ENCODE measurements at regions not wholly inside any gene's neighbourhood (a gene's known extent, or its start where the extent isn't known, plus 50 kb on each side); places are given as distances from the start of the nearest gene placed in this dataset.
"Not testable (repeated sequence)": the region's sequence is repeated elsewhere in the genome, so short reads cannot be mapped to it uniquely, and the experiment has no call there.

DNA sequence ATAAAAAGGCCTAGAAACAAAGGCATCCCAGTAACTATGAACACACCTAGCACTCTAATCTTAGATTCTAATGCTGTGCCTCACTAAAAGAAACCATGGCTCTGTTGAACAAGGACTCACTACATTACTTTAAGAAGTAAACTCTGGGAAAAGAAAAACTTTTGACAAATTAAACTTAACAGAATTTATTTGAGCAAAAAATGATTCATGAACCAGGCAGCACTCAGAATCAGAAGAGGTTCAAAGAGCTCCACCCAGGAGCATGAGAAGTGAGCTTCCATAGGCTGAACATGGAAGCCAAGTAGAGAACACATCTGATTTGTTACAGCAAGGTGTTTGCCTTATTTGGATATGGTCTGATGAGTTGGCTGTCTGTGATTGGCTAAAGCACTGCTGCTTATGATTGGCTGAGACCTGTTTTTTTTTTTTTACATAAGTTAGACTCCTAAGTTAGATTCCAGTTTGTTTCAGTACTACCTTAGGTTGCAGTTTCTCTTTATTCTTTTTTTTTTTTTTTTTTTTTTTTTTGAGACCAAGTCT lies 343.6 kb upstream of the SASH1 start:
- no peak for DNase-seq

DNA sequence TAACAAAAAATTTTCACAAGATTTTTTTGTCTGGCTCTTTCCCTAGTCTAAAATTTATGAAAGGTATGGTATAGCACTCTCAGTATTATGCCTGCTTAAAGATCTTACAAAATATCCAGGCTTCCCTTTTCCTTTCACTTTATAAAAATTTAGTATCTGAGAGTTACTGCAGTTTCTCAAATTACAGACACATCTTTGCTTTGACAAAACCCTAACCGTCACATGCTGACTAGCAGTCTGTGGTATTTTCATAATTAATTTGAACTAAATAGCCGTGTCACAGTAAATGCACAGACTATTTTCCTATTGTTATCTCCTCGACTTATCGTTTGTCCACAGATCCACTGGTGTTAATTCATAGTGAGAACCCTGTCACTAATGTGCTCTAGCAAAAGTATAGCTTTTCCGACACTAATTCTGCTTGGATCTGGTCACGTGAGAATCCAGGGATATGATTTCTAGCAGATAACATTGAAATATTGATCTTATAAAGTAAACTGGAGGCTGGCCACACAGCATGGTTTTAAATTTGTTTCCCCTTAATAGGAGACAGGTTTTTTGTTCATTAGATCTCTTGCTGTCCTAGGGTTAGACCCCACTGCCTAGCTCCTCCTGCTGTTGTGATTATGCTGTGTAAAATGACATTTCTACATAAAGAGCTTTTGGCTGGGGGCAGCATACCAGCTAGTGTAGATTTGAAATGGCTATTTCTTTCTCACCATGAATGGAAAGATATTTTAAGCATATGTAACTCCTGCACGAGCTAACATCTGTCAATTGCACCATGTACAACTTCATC lies 340.6 kb upstream of the SASH1 start:
- no peak for DNase-seq

DNA sequence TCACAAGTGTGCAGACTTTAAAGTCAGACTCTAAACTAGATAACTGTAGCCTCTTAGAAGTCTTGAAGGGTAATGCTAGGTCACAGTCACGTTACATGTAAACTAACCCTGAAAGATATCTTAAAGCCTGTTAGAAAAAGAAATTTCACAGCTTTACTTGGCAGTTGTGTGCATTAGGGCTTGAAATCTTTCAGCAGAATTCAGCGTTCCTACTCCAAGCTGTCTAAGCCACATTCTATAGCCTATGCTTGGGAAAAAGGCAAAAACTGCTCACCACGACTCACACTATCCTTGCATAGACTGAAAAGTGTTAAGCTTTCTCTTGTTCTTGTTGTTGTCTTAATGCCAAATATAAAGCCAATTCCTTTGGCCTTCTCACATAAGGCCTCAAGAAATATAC lies 338.0 kb upstream of the SASH1 start:
- no peak for DNase-seq

DNA sequence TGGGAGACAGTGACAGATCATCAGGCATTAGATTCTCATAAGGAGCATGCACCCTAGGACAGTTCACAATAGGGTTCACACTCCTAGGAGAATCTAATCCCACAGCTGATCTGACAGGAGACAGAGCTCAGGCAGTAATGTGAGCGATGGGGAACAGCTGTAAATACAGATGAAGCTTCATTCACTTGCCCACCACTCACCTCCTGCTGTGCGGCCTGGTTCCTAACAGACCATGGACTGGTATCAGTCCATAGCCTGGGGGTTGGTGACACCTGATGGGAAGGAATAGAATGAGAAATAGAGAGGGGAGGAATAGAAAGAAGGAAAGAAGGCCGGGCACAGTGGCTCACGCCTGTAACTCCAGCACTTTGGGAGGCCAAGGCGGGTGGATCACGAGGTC lies 336.8 kb upstream of the SASH1 start:
- no peak for DNase-seq

DNA sequence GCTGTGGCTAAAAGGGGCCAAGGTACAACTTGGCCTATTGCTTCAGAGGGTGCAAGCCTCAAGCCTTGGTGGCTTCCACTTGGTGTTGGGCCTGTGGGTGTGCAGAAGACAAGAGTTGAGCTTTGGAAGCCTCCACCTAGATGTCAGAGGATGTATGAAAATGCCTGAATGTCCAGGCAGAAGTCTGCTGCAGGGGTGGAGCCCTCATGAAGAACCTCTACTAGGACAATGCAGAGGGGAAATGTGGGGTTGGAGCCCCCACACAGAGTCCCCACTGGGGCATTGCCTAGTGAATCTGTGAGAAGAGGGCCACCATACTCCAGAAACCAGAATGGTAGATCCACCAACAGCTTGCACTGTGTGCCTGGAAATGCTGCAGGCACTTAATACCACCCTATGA lies 332.1 kb upstream of the SASH1 start:
- DNase-seq, result not testable (repeated sequence)

DNA sequence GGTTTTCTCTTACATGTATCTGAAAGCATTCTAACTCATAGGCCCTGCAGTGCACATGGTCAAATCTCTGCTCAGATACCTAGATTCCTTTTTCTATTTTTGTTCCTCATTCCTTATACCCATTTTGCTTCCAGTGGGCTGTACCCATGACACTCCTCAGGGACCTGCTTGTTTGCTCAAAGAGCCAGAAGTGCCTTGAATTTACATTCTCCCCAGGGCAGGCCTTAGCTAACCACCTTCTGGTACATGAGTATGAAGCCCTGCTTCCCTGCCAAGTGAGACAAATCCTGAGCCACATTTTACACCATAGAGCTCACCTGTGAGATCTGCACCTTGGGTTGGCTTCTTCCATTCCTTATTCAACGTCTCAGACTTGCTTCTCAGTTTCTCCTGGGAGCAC lies 326.6 kb upstream of the SASH1 start:
- no peak for DNase-seq

DNA sequence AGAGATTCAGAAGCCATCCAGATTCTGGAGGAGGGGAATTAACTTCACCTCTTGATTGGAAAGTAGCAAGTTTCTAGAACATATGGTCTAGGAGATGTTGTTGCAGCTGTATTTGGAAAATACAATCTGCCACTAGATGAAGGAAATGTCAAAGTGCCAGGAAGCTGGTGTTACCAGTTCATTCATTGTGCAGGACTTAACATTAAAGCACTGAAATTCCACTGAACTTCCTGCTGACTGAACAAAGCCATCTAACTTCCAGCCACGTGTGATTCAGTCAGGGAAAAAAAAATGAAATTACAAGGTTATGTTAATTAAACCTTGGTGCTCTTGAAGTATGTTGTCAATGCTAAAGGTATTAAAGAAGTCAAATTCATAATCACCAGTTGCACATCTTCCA lies 321.5 kb upstream of the SASH1 start:
- DNase-seq, result no peak

DNA sequence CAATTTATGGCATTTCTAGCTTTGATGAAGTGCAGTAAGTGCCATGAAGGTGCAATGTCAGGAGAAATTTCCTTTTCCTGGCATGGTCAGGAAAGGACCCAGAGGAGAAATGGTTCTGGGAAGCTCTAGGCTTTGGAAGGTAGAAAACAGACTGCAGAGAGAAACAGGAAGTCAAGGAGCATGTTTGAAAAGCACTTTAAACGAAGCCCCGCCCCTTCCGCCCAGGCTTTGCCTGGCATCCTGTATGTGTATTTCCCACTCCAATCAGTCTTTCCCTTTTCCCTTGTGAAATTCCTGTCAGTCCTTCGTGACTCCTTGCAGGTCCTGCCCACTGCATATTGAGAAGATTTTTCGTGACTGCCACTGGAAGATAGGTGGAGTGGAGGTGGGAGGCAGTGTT lies 320.9 kb upstream of the SASH1 start:
- DNase-seq, result peak; percentile 7

DNA sequence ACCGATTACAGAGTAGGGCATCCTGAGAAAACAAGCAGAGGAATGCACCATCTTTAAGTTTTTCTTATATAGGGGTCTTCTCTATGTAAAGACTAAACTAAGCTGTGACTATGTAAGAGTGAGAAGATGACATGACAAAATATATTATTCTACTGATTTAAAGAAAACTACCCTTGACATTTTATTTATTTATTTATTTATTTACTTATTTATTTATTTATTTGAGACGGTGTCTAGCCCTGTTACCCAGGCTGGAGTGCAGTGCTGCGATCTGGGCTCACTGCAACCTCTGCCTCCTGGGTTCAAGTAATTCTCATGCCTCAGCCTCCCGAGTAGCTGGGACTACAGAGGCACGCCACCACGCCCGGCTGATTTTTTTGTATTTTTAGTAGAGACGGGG lies 320.4 kb upstream of the SASH1 start:
- not testable (repeated sequence) for DNase-seq

DNA sequence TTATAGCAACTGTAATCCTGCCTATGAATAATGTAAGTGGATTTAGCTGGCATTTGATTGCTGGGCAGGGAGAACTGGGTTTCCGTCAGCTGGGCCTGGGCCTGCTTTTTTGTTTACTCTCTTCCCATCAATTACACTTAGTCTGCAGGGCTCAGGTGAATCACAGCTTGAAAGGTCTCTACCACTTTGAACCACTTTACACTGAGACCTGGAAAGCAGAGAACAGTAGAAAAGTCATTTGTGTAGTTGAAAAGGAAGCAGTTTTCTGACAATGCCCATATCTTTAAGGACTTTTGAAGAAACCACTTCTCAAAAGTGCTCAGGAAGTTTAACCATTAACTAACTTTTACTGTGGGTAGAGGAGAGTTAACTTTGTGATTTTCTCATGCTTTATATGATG lies 315.4 kb upstream of the SASH1 start:
- peak; percentile 48 for DNase-seq

DNA sequence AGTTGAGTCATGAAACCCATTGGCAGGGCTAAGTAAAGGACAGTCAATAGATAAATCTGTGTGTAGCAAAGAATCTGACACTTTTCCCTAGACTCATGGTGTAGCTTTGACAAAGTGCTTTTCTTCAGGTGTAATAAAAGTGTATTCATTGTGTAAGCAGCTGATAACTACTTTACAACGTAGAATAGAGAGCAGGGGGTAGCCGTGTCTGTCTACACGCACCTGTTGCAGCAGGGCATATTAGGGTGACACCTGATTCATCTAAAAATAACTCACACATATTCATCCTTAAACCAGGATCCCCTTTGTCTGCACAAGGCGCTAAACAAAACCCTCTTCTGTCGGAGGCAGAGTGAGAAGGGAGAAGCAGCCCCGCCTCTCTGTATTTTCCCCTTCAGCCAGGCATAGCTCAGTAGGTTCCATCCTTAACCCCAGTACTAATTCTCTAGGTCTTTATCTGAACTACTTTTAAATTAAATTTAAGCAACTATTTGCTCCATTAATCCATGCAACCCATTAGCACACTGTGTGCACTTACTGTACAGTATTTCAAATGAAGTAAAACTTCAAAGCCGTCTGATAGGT lies 306.7 kb upstream of the SASH1 start:
- DNase-seq, result no peak

DNA sequence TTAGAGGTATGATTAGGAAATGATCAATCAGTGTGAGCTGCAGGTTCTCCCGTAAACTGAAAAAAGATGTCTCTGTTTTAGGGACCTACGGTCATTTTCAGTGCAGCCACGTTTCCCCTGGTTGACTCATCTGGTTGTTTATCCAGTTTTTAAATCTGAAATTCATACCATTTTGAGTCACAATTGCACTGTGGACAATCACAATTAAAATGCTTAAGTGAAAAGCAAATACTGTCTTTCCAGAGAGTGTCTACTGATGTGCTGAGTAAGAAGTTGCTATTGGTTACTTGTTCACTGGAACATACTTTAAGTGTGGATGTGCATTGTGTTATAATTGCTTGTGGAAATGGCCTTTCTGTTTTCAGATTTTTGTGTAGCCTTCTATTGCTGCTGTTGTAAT lies 305.1 kb upstream of the SASH1 start:
- DNase-seq, result peak; percentile 1

DNA sequence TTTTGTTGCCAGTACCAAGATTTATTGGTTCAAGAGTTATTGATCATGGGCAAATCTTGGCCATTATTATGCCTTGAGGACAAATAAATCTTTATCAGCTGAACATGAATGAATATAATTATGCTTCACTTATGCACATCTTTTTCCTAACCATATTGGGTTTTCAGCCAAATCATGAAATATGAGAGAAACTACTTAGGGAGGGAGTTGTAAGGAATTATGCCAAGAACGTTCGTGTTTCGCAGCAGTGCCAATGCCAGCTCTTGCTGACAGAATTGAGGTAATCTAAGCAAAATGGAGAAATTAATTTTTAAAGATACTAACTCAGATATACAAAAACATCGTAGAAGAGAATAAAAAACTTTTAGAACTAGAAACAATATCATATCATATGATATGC lies 301.1 kb upstream of the SASH1 start:
- no peak for DNase-seq

DNA sequence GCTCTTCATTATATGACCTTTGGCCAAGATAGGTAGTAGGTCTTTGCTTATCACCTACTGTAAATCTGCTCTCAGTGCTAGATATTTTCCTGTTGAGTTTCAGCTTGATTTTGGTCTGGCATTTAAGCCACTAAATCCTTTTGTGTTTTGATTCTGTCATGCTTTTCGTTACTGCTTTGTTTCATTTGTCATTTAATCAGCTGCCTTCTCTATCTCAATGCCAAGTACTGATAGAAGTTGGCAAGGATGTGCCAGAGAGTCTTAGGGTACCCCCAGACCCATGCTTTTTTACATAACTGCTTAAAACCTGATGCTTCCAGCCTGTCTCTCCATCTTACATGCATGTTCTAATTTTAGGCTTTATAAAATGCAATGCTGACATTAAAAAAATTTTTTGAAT lies 300.1 kb upstream of the SASH1 start:
- DNase-seq, result no peak

DNA sequence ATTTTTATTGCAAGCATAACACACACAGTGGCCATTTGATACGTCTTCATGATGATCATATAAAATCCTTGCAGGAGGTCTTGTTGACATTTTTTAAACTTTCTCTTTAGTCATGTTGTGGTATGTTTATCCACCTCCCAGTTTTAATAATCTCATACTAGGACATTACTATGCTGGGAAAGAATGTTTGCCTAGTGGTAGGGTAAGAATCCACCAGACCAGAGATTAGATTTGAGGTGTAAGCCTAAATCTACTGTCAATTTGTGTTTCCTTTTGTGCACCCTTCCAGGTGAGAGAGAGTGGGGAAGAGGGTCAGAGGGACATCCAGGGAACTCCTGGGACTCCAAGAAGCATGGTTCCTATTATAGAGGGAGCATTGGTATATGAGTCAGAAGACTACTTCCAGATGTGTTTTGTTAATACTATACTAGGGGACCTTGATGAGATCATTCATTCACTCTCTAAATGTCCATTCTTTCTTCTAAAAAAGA lies 298.3 kb upstream of the SASH1 start:
- no peak for DNase-seq

DNA sequence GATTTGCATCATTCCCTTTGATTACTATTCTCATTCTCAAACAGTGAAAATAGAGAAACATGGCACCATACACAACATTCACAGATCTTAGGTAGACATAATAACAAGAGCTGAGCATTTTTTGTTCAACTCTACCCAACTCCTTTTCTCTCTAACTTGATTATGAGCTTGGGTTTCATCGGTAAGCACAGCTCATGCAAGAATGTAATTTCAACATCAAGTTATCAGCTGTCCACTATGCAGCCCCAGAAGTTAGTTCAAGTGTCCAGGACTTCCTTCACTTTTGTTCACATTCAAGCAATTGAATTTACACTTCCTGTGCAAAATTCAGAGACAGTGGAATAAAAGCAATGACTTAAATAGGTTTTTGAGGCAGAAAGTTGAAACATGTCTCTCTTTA lies 297.7 kb upstream of the SASH1 start:
- DNase-seq, result no peak

DNA sequence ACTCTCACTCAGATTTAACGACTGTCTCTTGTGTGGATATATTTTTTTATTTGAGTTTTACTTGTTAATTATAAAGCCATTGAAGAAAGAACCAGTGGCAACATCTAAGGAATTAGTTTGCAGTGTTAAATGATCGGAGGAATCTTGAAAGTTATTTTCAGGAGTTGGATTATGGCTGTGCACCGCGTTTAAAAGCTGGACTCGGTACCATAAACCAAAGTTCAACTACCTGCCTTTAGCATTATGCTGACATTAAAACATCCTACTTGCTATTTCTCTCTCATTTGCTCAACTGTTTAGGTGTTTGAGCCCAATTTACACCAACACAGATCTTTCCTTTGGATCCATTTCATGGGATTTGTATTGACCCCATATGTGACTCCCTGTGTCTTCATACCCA lies 289.4 kb upstream of the SASH1 start:
- DNase-seq, result no peak

DNA sequence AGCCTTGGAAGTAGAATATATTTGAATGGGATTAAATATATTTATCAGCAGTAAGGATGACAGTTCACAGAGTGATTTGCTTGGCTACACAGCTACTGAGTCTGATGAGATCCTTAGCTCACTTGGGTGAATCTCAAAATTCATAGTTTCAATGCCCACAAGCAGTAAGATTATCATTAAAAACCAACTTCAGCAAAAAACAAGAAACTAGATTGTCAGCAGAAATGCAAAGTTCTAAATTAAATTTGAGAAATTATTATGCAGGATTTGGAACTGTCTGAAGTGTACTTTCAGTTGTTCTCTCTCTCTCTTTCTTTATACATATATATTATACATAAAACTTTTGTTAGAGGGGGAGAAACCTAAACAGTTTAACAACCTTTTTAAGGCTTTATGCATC lies 288.8 kb upstream of the SASH1 start:
- DNase-seq, result no peak

DNA sequence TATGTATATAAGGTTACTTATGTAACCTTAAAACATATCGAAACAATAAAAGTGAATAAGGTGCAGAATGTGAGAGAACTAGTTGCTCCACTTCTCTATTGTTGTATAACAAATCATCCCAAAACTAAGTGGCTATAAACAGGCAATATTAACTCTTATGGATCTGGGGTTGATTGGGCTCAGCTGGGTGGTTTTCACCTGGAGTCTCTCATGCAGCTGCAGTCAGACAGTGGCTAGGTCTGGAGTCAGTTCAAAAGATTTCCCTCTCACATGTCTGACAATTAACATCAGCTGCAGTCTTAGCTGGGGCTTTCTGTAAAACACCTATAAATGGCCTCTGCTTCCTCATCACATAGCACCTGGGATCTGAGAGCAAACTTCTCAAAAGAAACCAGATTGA lies 288.4 kb upstream of the SASH1 start:
- DNase-seq, result no peak

DNA sequence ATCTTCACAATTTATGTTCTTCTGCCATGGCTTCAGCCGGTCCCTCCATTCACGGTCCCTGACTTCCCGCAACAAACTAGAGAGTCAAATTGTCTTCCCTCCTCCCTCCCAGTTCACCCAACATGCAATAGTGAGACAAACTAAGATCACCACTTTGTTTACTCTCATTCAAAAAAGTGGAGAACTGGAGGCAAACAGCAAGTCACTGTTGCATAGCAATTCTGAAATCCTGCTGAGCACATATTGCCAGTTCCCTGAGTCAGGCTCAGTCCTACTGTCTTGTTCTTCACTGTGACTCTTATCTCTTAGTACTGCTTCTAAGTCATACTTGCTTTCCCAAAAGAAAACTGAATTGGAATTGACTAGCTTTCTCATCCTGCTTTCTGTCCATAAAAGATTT lies 287.2 kb upstream of the SASH1 start:
- no peak for DNase-seq

DNA sequence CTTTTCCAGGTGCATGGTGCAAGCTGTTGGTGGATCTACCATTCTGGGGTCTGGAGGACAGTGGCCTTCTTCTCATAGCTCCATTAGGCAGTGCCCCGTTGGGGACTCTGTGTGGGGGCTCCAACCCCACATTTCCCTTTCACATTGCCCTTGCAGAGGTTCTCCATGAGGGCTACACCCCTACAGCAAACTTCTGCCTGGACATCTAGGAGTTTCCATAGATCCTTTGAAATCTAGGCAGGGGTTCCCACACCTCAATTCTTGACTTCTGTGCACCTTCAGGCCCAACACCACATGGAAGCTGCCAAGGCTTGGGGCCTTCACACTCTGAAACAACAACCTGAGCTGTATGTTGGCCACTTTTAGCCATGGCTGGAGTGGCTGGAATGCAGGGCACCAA lies 282.8 kb upstream of the SASH1 start:
- no peak for DNase-seq

DNA sequence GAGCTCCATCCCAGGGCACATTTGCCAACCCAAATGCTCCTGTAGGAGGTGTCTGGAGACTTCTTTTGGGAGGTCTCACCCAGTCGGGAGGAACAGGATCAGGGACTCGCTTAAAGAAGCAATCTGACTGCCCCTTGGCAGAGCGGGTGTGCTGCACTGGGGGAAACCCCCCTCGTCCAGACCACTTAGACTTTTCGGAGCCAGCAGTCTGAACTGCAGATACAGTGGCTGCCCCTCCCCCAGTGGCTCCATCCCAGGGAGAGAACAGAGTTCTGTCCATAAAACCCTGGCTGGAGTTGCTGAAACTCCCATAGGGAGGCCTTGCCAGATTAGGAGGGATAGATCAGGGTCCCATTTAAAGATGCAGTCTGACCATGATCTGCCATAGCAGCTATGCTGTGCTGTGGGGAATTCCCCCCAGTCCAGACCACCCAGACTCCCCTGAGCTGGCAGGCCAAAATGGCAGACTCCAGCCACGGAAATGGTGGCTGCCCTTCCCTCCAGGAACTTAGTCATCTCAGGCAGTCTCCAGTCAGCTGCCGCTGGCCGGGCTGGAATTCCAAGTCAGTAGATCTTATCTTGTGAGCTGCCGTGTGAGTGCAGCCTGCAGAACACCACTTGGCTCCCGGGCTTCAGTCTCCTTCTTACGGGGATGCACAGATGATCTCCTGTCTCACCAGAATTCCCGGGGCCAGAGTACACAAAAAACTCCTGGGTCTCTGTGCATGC lies 278.1 kb upstream of the SASH1 start:
- no peak for DNase-seq

DNA sequence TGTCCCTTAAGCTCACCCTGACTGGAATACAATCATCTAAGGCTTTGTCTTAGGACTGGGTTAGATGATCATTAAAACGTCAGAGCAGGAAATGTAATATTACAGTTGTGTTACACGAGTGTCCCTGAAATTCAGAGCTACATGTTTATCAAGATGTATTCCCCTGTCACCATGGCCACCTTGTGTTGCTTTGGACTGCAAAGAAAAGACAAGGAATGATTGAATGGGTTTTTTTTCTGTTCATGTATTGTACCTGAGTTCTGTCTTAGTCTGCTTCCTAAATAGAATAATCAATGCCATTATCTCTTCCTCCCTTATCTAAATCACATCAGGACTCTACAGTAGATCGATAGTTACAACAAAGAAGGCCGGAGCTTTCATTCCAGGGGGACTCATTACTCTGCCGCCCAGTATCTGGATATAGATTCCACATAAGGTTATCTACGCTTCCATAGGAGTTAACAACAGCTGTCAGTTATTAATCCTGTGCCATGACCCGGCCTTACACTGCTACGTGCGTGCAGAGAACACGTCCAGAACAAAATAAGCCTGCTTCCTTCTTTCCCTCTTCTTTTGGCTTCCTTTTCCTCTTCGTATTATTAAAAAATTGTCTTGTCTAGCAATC lies 274.1 kb upstream of the SASH1 start:
- no peak for DNase-seq
